HG03060 (cell line): ENCODE measurements at regions not wholly inside any gene's neighbourhood (a gene's known extent, or its start where the extent isn't known, plus 50 kb on each side); places are given as distances from the start of the nearest gene placed in this dataset.
A peak's percentile ranks its signal among the peaks of the same experiment; 100 is the strongest.

Experiments used
- ATAC-seq: cut with Tn5 transposase; IDR thresholded peaks from one replicate; pipeline ENCODE4 v1.9.1; 2021; ENCODE audit warnings: low read depth, moderate number of reproducible peaks; ENCODE audit not compliant: unreplicated experiment

DNA sequence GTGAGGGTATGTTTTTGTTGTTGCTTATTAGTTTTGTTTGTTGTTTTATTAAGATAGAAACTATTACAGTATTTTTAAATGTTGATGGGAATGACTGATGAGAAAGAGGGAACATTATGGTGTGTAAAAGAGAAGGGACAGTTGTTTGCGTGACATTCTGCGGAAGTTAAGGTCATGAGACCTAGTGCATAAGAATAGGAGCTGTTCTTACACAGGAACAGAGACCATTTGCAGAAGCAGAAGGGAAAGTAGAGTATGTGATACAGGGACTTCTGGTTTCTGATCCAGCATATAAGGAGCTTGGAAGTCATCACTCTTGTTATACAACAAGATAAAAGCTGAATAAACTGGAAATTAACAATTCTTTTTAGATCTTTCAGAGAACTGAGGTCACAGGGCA lies 299.2 kb upstream of the API5 start:
- ATAC-seq, result no peak

DNA sequence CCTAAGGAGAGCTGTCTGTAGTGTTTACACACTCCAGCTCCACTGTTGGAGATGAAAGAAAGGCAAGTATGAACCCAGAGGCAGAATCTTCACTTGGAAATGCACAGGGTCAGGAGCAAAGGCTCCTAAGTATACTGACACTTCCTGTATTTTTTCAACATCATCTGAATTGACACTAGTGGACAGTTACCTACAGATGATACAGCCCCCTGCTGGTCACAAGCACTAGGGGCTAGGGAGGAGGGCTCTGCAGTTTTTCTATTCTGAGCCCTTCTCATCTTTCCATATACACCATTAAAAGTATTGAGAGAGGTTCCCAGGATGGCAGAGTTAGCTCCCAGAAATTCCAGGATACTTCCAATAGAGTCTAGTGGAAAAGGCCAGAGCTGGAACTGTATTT lies 290.3 kb upstream of the API5 start:
- ATAC-seq, result no peak

- no peak for ATAC-seq
These were observed 277.5 kb upstream of the API5 start for GRCh38 chr11:43034341-43034740.

DNA sequence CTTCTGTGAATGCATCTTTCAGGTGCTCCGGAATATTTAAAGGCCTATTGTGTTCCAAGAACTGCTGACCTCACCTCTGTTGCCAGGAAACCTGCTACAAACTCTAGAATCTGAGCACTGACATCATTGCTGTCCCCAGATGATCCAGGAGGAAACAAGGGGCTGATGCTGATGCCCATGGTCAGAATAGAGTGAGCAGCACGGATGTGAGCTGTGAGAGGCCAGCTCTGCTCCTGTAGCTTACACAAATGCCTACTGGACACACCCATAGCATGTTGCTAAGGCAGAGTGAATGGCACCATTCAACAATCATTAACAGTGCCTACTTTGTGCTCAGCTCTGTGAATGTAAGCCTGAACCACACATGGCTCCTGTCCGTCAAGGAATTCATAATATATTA lies 276.7 kb upstream of the API5 start:
- ATAC-seq, result no peak

DNA sequence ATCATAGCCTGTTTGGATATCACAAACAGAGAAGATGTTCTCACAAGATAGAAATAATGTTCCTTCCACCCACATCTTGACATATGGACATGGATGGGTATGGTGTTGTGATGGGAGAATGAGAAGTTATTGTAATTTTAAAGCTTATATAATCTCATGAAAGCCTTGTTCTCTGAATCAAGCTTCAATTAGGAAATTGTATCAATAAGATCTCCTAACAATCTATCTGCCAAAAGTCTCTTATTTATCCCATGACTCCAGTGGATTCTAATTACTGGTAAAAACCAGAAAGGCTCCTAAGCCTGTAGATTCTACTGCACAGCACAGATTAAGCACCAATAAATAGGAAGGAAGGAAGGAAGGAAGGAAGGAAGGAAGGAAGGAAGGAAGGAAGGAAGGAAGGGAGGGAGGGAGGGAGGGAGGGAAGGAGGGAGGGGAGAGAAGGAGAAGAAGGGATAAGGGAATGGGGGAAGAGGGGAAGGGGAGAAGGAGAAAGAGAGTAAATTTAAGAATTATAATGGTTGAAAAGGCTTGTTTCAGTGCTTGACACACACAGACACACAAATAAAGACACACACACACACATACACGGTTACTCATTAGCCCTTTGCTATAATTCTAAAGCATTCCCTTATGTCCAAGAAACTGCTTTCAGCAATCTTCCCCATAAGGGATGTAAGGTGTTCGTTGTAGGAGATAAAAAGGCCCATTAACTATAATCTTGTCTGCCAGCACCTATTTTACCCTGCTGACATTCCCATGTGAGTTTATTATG lies 258.0 kb upstream of the API5 start:
- ATAC-seq, result no peak

GRCh38 chr11:43067681-43068080 lies 244.1 kb upstream of the API5 start:
- ATAC-seq, result no peak

GRCh38 chr11:43071338-43071737 lies 240.5 kb upstream of the API5 start:
- ATAC-seq, result no peak

- ATAC-seq, result no peak
These were observed 239.7 kb upstream of the API5 start for GRCh38 chr11:43072096-43072495.

- no peak for ATAC-seq
These were observed 238.9 kb upstream of the API5 start for GRCh38 chr11:43072911-43073310.

DNA sequence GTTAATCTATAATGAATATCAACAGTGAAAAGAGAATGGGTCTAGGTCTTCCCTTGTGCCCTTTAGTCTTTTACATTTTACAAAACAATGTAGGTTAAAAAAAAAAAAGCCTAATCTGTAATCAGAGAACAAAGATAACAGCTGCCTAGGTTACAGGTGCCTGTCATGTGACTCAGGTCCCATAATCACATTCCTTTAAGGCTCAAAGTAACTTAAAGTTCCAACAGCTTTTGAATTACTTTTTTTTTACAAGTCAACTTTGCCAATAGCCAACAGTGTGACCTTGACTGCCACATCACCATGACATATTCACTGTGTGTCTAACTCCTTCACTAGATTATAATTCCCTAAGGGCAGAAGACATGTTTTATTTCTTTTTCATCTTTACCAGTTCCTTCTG lies 237.0 kb upstream of the API5 start:
- no peak for ATAC-seq

DNA sequence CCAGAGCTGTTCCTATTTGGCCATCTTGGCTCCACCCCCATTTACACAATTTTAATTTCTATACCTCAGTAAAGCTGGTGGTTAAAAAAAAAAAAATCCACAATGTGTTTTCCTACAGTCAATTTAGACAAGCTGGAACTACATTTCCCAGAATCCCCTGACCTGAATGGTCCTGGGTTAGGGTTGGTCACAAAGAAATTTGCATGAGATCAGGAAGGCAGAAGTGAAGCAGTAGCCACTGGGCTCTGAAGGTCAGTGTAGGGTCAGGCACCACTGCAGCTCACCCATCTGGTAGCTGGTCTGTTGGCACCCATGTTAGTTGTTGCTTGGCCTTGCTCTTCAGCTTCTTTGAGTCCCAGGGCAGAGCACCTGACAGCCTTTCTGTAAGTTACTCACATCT lies 210.7 kb upstream of the API5 start:
- no peak for ATAC-seq

GRCh38 chr11:43116071-43116470 lies 195.7 kb upstream of the API5 start:
- no peak for ATAC-seq

DNA sequence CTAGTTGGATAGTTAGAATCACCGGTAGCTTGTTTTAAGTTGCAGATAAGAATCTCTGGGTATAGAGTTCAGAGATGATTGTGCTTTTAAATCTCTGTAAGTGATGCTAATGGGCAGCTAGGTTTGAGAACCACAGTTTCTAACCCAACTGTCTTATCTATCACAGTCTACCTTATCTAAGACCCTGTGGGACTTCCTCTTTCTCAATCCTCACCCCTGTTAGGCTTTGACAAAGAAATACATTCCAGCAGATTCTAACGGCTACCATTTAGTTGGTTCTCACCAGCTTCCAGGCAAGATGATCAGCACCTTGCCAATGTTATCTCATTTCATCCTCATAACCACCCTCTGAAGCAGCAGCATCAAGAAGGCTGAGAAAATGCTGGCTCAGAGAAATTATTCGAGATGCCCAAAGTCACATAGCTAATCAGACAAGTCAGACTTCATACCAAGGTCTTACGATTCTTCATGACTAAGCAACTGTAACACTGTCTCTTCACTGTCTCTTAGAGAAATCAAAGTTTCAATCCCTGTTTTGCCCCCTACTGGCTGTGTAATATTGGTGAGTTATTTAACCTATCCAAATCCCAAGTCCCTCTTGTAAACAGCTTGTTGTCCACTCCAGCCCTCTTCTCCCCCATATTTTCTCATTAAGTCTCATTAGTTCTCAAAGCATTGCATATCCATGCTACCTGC lies 192.4 kb upstream of the API5 start:
- ATAC-seq, result no peak

- ATAC-seq, result no peak
These were observed 189.2 kb upstream of the API5 start for GRCh38 chr11:43122546-43122945.

GRCh38 chr11:43123443-43123842 lies 188.4 kb upstream of the API5 start:
- no peak for ATAC-seq

DNA sequence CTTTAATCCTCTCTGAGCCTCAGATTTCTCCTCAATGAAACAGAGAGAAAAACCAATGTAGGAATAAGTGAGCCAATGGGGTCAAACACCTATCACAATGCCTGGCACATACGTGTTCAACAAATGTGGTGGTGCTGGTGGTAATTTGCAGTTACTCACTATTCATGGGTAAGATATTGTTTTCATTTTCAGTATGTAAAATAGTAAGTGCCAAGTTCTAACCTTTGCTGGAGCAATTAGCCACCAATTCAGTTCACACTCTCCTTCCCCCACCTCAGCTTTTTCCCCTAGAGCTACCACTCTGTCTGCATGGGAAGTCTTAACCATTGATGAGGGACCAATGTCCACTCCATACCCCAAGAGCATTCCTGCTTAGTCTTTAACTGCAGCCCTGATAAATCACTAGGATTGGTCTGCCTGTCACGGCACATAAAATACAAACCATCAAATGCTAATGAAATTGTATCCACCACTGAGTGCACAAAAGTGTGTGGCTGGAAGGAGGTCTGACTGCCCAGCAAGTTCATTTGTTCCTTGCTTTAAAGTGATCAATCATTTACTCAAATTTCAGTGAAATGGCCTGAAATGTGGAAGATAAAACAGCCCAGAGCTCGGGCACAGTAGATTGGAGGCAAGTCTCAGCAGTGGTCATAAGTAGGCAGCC lies 187.4 kb upstream of the API5 start:
- no peak for ATAC-seq

- ATAC-seq, result no peak
These were observed 182.5 kb upstream of the API5 start for GRCh38 chr11:43129329-43129728.

DNA sequence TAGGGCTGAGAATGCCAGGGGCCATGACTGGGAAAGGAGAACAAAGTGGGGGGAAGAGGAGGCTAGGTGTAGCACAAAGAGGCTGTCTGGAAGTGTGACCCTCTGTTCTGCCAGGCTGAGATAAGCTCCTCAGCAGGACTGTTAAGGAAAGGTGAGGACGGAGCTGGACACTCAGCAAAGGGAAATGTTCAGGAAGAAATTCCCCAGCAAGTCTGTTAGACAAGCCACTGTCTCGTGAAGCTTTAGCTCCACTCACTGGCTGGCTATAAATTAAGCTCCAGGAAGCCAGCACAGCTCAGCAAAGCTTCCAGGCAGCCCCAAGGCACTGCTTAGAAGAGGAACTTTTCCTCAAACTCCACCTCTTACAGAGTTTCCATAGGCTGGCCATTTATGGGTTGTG lies 181.2 kb upstream of the API5 start:
- no peak for ATAC-seq

- peak; percentile 93 for ATAC-seq
These were observed 175.7 kb upstream of the API5 start for GRCh38 chr11:43135966-43136534.

GRCh38 chr11:43138621-43139140 lies 173.1 kb upstream of the API5 start:
- no peak for ATAC-seq

DNA sequence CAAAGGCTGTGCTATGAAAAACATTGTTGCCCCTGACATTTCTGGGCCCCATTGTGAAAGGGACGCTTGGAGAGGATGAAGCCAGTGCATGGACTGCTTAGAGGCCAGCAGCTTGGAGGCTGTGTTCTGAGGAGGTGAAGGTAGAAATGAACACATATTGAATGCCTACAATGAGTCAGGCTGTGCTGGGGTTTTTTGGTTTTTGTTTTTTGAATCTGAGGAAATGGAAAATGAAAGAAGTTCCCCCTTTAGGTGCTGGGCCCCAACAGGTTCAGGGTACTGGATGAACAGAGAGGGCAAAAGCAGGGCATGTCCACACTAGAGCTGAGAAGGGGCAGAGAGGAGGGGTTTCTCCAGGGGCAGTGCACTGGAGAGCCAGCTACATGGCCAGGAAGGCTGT lies 166.1 kb upstream of the API5 start:
- ATAC-seq, result peak; percentile 91
